Activated T-helper 2 cell treated with anti-CD3 and anti-CD28 coated beads, Interferon-gamma antibody, Interleukin-2, Interleukin-4, amounts not matched to agents 10 μg/mL and 5 μg/mL and 100 μg/mL, durations not matched to agents 14 hours and 24 hours and 36 hours (primary cell): ENCODE measurements at regions not wholly inside any gene's neighbourhood (a gene's known extent, or its start where the extent isn't known, plus 50 kb on each side); places are given as distances from the start of the nearest gene placed in this dataset.
"Not testable (repeated sequence)": the region's sequence is repeated elsewhere in the genome, so short reads cannot be mapped to it uniquely, and the experiment has no call there.

Experiments used
- DNase-seq: peaks from one replicate; pipeline ENCODE4 v3.0.0; 2021; ENCODE audit warnings: low spot score
- H3K27ac Mint-ChIP-seq: one replicate; pipeline ENCODE4 v1.8.0; 2021; ENCODE audit warnings: mixed read lengths
- H3K27me3 Mint-ChIP-seq: one replicate; pipeline ENCODE4 v1.8.0; 2021; ENCODE audit warnings: low read depth, mixed read lengths
- H3K36me3 Mint-ChIP-seq: one replicate; pipeline ENCODE4 v1.8.0; 2021; ENCODE audit warnings: low read depth, mixed read lengths
- H3K4me1 Mint-ChIP-seq: one replicate; pipeline ENCODE4 v1.8.0; 2021; ENCODE audit warnings: low read depth, mixed read lengths
- H3K4me3 Mint-ChIP-seq: one replicate; pipeline ENCODE4 v1.8.0; 2021; ENCODE audit warnings: low read depth, mild to moderate bottlenecking, moderate library complexity, mixed read lengths
- H3K9me3 Mint-ChIP-seq: one replicate; pipeline ENCODE4 v1.8.0; 2021; ENCODE audit warnings: mixed read lengths
- intact Hi-C: fragments of 100-400 bp; cut with micrococcal nuclease; formaldehyde crosslinking; loops from one replicate; pipeline ENCODE4 v1.15.1; 2023

DNA sequence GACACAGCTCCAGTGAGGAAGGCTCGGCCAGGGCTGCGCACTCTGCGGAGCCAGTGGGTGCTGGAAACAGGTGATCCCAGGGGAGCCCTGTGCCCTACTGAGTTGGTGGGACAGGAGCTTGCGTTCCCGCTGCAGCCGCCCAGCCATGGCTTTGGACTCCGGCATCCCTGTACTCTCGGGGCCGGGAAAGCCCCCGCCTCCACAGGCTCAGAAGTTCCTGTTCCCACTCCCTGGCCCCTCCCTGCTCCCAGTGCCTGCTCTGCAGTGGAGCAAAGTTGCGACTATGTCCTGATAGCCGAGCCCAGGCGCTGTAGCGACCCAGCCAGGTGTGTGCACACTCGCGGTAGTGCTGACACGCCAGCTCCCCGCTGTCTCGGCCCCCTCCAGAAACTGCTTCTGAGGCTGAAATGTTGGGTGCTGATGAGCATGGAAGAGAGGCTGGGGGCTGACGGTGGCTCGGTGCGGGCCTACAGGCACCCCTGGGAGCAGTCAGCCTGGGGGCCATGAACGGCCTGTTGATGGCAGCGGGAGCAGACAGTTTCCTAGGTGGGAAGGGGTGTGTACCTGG, 344.6 kb upstream of the MGAT4C start:
- Mint-ChIP-seq H3K4me1 (no peaks in the 10 kb centered on the region), H3K27me3 (no peaks in the 10 kb centered on the region), H3K4me3 (no peak overlapping the region), H3K9me3 (peaks cover 8% of the 10 kb centered on the region), H3K36me3 (no peaks in the 10 kb centered on the region), H3K27ac (no peak overlapping the region)
- no peak for DNase-seq
- intact Hi-C loops, result no loop called here

DNA sequence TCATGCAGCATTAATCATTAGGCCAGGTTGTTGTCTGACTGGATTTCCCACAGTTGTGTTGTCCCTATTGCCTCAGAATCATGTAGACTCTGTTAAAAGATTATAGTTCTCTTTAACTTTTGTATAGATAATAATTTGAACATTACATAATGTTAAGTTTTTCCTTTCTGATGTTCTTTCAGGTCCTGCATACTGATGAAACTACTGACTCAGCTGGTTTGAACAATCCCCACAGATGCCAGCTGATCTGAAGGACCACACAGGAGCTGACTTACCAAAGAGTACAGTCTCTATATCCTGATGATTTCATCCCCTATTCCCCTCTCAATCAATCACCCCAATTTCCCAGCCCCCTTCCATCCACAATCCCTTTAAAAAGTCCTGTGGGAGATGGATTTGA, 341.2 kb upstream of the MGAT4C start:
- no peaks in the 10 kb centered on the region for H3K27me3 Mint-ChIP-seq
- peaks cover 4% of the 10 kb centered on the region for H3K9me3 Mint-ChIP-seq
- no peaks in the 10 kb centered on the region for H3K4me1 Mint-ChIP-seq
- no peak for DNase-seq
- no peak overlapping the region for H3K27ac Mint-ChIP-seq
- no peak overlapping the region for H3K4me3 Mint-ChIP-seq
- H3K36me3 Mint-ChIP-seq, result no peaks in the 10 kb centered on the region
- intact Hi-C loops, result no loop called here

DNA sequence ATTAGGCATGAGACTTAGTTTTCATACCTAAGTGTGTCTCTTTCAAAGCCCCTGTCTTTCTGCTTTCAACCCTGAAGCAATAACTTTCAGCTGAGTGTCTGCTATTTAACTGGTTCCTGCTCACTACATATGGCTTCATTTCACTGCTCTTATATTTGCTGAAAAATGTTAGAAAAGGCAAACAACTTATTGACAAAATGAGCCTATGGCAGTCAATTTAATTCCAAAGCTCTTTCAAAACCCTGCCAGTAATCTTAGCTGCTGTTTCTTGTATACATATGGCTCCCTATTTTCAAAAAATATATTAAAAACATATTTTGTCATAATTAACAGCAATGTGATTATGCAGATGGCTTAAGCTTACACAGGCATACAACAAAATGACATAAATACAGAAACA, 334.1 kb upstream of the MGAT4C start:
- intact Hi-C loops, result no loop called here
- Mint-ChIP-seq H3K27me3 (no peaks in the 10 kb centered on the region), H3K4me3 (no peak overlapping the region), H3K9me3 (peaks cover 10% of the 10 kb centered on the region), H3K4me1 (no peaks in the 10 kb centered on the region), H3K36me3 (no peaks in the 10 kb centered on the region), H3K27ac (no peak overlapping the region)
- DNase-seq, result no peak

DNA sequence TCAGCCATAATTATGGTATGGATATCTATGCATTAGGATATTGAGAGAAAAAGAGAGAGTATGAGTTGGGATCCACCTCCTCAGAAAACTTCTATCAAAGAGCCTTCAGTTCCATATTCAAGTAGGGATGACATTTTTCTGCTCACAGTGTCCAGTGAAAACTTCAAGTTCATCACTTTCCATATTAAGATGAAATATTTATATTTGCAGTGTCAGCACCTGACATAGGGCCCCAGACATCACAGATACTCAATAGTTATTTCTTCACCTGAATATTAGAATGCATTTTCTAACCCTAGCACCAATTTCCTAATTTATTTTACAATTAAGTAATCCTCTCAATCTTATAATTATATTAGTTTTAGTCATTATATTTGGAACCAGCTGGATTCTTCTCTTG, 318.0 kb upstream of the MGAT4C start:
- intact Hi-C loops, result no loop called here
- H3K36me3 Mint-ChIP-seq, result no peaks in the 10 kb centered on the region
- peaks cover 17% of the 10 kb centered on the region for H3K9me3 Mint-ChIP-seq
- no peak overlapping the region for H3K27ac Mint-ChIP-seq
- DNase-seq, result no peak
- H3K4me1 Mint-ChIP-seq, result no peaks in the 10 kb centered on the region
- no peaks in the 10 kb centered on the region for H3K27me3 Mint-ChIP-seq
- no peak overlapping the region for H3K4me3 Mint-ChIP-seq

DNA sequence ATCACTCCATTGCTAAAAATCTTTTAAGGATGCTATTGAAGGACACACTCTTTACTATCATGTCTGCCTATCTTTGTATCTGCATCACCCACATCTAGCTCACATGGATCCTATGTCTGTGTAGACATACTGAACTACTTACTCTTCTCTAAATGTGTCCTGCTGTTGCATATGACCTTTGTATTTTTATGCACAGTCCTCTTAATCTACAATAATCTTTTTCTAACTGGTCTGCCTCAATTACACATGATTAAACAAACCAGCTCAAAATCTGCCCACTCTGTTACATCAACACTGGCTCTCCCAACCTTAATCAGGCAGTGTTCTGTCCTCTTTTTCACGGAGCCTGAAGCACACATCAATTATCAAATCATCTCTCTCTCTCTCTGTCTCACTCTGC, 316.3 kb upstream of the MGAT4C start:
- H3K27me3 Mint-ChIP-seq, result no peaks in the 10 kb centered on the region
- H3K9me3 Mint-ChIP-seq, result peaks cover 20% of the 10 kb centered on the region
- no peak for DNase-seq
- intact Hi-C loops, result no loop called here
- H3K36me3 Mint-ChIP-seq, result no peaks in the 10 kb centered on the region
- no peaks in the 10 kb centered on the region for H3K4me1 Mint-ChIP-seq
- H3K4me3 Mint-ChIP-seq, result no peak overlapping the region
- H3K27ac Mint-ChIP-seq, result no peak overlapping the region

DNA sequence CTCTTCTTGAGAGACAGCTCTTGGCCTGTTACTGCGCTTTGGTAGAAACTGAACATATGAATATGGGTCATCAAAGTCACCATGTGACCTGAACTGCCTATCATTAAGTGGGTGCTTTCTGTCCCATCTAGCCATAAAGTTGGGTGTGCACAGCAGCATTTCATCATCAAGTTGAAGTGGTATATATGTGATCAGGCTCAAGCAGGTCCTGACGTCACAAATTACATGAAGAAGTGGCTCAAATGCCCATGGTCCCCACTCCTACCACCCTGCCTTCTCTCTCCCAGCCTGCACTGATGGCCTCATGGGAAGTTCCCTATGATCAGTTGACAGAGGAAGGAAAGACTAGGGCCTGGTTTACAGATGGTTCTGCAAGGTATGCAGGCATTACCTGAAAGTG, 308.8 kb upstream of the MGAT4C start:
- Mint-ChIP-seq H3K9me3 (peaks cover 18% of the 10 kb centered on the region), H3K4me1 (no peaks in the 10 kb centered on the region), H3K27ac (no peak overlapping the region), H3K27me3 (no peaks in the 10 kb centered on the region), H3K36me3 (no peaks in the 10 kb centered on the region), H3K4me3 (no peak overlapping the region)
- intact Hi-C loops, result no loop called here
- no peak for DNase-seq

DNA sequence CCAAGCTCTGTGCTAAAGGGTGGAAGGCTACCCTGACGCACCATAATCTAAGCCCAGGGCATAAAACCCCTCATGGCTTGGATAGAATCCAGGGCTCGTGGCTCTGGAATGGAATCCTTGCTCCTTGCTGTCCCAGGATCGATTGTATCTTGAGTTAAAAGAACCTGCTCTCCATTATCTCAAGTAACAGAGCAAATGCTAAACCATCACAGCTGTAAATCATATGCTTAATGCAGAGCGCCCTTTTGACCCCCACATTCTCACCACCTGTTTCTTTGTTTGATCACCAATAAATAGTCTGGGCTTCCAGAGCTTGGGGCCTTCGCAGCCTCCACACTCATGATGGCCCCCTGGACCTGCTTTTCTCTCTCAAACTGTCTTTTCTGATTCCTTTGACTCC, 299.3 kb upstream of the MGAT4C start:
- H3K27ac Mint-ChIP-seq, intact Hi-C loops, H3K36me3 Mint-ChIP-seq, H3K9me3 Mint-ChIP-seq, H3K4me1 Mint-ChIP-seq, H3K4me3 Mint-ChIP-seq, DNase-seq, H3K27me3 Mint-ChIP-seq: not testable (repeated sequence)

DNA sequence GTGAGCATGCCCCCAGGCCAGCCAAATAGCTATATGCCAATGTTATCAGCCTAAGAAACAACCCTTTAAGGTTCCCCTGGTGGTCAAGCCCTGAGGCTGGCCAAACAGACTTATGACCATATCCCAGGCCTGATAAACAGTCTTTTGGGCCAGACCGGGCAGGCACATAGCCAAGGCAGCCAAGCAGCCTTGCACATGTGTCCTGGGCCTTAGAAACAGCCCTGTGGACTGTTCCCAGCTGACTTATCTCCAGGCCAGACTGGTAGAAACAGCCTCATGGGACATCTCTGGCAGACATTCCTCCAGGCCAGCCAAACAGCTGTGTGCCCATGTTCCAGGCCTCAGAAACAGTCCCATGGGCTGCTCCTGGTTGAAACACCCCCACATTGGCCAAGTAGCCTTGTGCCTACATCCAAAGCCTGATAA, 295.0 kb upstream of the MGAT4C start:
- DNase-seq, result no peak
- no peaks in the 10 kb centered on the region for H3K9me3 Mint-ChIP-seq
- intact Hi-C loops, result no loop called here
- no peaks in the 10 kb centered on the region for H3K4me1 Mint-ChIP-seq
- H3K36me3 Mint-ChIP-seq, result no peaks in the 10 kb centered on the region
- no peak overlapping the region for H3K4me3 Mint-ChIP-seq
- no peaks in the 10 kb centered on the region for H3K27me3 Mint-ChIP-seq
- no peak overlapping the region for H3K27ac Mint-ChIP-seq

DNA sequence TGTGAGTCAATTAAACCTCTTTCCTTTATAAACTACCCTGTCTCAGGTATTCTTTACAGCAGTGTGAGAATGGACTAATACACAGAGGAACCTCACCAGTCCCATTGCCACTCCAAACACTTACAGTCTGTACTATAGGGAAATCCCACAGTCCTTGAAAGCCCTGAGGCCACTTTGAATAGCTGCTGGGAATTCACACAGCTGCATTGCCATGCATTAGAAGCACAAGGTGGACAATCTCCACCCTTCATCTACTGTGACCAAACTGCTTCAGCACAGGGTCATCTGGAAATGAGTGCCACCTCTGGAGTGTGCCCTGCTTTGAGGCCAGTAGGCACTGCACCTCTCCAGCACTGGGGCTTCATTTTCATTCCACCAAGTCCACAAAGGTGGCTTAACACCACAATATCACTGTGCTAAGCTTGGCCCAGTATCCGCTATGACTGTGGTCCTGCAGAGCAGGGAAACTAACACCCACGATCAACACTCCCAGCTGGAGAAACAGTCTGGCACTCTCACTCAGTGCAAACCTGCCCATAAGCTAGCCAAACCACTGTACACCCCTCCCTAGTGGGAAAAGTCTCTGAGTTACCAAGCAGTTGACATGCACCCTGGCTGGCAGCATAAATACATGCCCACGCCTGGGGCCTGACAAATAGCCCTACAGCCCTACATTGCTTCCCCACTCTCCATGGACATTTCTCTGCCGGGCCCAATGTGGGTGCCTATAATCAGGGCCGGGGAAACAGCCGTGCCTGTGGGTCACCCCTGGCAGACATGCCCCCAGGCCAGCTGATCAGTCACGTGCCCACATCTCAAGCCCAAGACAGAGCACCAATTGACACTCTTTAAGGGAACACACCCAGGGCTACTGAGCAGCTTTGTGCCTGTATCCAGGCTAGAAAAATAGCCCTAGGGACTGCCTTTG, 294.3 kb upstream of the MGAT4C start:
- intact Hi-C loops, result no loop called here
- H3K9me3 Mint-ChIP-seq, result no peaks in the 10 kb centered on the region
- DNase-seq, result no peak
- H3K27ac Mint-ChIP-seq, result no peak overlapping the region
- H3K36me3 Mint-ChIP-seq, result no peaks in the 10 kb centered on the region
- H3K27me3 Mint-ChIP-seq, result no peaks in the 10 kb centered on the region
- no peaks in the 10 kb centered on the region for H3K4me1 Mint-ChIP-seq
- no peak overlapping the region for H3K4me3 Mint-ChIP-seq

DNA sequence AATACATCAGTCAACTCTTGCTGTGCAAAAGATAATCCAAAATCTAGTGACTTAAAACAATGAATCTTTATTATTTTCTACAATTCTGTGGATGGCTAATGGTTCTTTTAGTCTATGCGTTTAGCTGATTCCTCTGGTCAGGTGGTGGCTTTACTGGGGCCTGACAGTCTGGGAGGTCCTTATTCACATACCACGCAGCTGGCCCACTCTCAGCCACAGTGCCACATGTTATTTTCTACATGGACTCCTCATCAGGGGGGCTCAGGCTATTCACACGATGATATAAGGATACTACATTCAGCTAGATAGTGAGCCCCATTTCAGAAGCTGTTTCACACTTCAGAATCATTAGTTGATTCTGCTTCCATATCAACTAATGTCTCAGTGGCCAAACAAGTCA, 287.5 kb upstream of the MGAT4C start:
- Mint-ChIP-seq H3K9me3 (no peaks in the 10 kb centered on the region), H3K27ac (no peak overlapping the region), H3K27me3 (no peaks in the 10 kb centered on the region), H3K36me3 (no peaks in the 10 kb centered on the region), H3K4me3 (no peak overlapping the region), H3K4me1 (no peaks in the 10 kb centered on the region)
- DNase-seq, result no peak
- intact Hi-C loops, result no loop called here

DNA sequence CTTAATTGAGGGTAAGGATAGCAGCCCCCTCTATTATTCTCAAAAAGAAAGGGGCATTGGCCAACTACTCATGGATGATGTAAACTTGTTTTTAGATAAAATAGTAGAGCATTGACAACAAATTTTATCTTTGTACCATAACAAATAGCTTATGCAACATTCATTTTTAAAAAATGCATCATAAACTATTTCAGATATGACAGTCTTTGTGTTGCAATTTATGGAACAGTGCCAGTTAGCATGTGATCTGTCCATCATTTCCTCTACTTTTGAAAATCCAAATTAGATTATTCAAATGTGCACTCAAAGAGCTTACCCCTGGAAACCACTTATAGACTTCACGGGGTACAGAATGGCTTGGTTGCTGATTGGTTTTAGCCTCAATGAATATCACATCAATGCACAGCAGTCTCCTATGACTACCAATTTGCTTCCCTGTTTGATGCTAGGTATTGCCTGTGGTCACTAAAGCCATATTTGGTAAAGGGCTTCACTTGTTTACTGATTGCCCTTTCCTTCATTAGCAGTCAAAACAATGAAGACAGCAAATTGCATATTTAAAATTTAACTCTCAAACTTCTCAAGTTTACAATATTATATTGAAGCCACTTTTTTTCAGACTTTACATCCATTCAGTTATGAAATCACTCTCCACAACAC, 274.9 kb upstream of the MGAT4C start:
- no peak overlapping the region for H3K27ac Mint-ChIP-seq
- no peak overlapping the region for H3K4me3 Mint-ChIP-seq
- intact Hi-C loops, result no loop called here
- H3K36me3 Mint-ChIP-seq, result no peaks in the 10 kb centered on the region
- no peak for DNase-seq
- peaks cover 10% of the 10 kb centered on the region for H3K9me3 Mint-ChIP-seq
- H3K4me1 Mint-ChIP-seq, result no peaks in the 10 kb centered on the region
- H3K27me3 Mint-ChIP-seq, result no peaks in the 10 kb centered on the region

DNA sequence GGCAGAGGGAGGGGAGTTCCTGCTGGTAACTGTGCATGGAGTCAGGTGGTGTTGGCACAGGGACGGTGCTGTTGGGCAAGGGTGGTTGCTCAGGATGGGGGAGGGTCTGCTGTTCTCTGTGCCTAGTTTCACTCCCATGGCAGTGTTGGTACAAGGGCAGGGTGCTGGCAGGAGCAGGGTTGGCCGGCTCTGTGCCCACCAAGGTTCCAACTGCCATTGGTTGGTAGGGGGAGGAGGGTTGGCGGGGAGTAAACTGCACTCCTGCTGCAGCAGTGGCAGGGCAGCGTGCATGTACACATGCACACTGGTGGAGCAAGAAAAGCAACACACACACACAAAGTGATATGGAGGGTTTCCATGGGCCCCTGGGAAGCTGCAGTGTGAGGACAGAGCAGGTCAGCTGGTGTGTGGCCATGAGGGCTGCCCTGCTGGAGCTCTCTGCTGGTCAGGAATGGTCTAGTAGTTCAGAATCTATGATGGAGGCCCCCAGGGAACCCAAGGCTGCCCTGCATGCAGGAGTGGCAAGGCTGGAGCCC, 269.9 kb upstream of the MGAT4C start:
- H3K36me3 Mint-ChIP-seq, result no peaks in the 10 kb centered on the region
- no peaks in the 10 kb centered on the region for H3K4me1 Mint-ChIP-seq
- H3K9me3 Mint-ChIP-seq, result peaks cover 44% of the 10 kb centered on the region
- no peak overlapping the region for H3K4me3 Mint-ChIP-seq
- H3K27me3 Mint-ChIP-seq, result no peaks in the 10 kb centered on the region
- intact Hi-C loops, result no loop called here
- DNase-seq, result no peak
- no peak overlapping the region for H3K27ac Mint-ChIP-seq

DNA sequence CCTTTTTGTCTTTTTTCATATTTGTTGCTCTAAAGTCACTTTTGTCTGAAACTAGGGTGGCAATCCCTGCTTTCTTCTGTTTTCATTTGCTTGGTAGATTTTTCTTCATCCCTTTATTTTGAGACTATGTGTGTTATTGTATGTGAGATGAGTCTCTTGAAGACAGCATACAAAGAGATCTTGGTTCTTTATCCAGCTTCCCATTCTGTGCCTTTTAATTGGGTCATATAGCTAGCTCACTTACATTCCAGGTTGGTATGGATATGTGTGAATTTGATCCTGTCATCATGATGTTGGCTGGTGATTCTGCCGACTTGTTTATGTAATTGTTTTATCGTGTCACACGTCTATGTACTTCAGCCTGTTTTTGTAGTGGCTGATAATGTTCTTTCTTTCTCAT, 267.7 kb upstream of the MGAT4C start:
- H3K27ac Mint-ChIP-seq, result no peak overlapping the region
- intact Hi-C loops, result no loop called here
- H3K4me3 Mint-ChIP-seq, result no peak overlapping the region
- H3K36me3 Mint-ChIP-seq, result no peaks in the 10 kb centered on the region
- H3K4me1 Mint-ChIP-seq, result no peaks in the 10 kb centered on the region
- peaks cover 49% of the 10 kb centered on the region for H3K9me3 Mint-ChIP-seq
- DNase-seq, result no peak
- no peaks in the 10 kb centered on the region for H3K27me3 Mint-ChIP-seq
